ENCODE measurements at regions not wholly inside any gene's neighbourhood (a gene's known extent, or its start where the extent isn't known, plus 50 kb on each side); places are given as distances from the start of the nearest gene placed in this dataset.

- no peak for TF ChIP-seq CEBPB (IDR thresholded peaks at IDR 0.05; ENCODE audit: low read depth)
- TF ChIP-seq MAX (IDR thresholded peaks at IDR 0.05) = no peak
- TF ChIP-seq CTCF (IDR thresholded peaks at IDR 0.05 in 2 of 3, conservative IDR thresholded peaks at IDR 0.05 in 1 of 3; ENCODE audit: borderline replicate concordance in 1 of 3, insufficient read depth in 1 of 3, low read depth in 2 of 3, low read length in 2 of 3) = no peak
- no peak for TF ChIP-seq POLR2AphosphoS5 (IDR thresholded peaks at IDR 0.05; ENCODE audit: low read depth, low read length)
- no peak for TF ChIP-seq RAD21 (IDR thresholded peaks at IDR 0.05; ENCODE audit: low read depth)
- no peak for TF ChIP-seq SIN3A (IDR thresholded peaks at IDR 0.05; ENCODE audit: low read depth)
- TF ChIP-seq EZH2 (IDR thresholded peaks at IDR 0.05) = no peak
- no peak for TF ChIP-seq ZBTB33 (IDR thresholded peaks at IDR 0.05; ENCODE audit: extremely low read depth, insufficient replicate concordance, low read length)
- TF ChIP-seq EZH2phosphoT487 (IDR thresholded peaks at IDR 0.05; ENCODE audit: borderline replicate concordance) = no peak
- no peak for TF ChIP-seq EGR1 (IDR thresholded peaks at IDR 0.05; ENCODE audit: low read depth)
- no peak for TF ChIP-seq POLR2A (IDR thresholded peaks at IDR 0.05; ENCODE audit: borderline replicate concordance, extremely low read depth, insufficient read depth, insufficient read length)
Measured at GRCh38 chr7:106717254-106717954, 56.4 kb upstream of the CCDC71L start.
